Activated CD4-positive, alpha-beta T cell treated with anti-CD3 and anti-CD28 coated beads for 36 hours (primary cell): ENCODE measurements at regions not wholly inside any gene's neighbourhood (a gene's known extent, or its start where the extent isn't known, plus 50 kb on each side); places are given as distances from the start of the nearest gene placed in this dataset.

Experiments
- ATAC-seq: fragments of 200-7000 bp; cut with Tn5 transposase; one replicate; pipeline ENCODE4 v1.10.0; 2021; ENCODE audit warnings: mild to moderate bottlenecking, moderate library complexity
- CTCF ChIA-PET: fragments of 350-600 bp; sonication (Branson Sonifier 250); formaldehyde crosslinking; loops from one replicate; lab custom pipeline; 2021; ENCODE audit warnings: antibody characterized with exemption; lab: Charles Lee
- POLR2A ChIA-PET: fragments of 350-600 bp; sonication (Branson Sonifier 250); formaldehyde crosslinking; loops from one replicate; lab custom pipeline; 2021; ENCODE audit warnings: antibody characterized with exemption, inconsistent platforms; lab: Charles Lee
- DNase-seq: peaks from one replicate; pipeline ENCODE4 v3.0.0-alpha.2; 2020
- H3K27ac Mint-ChIP-seq: one replicate; pipeline ENCODE4 v1.8.0; 2021; ENCODE audit warnings: mixed read lengths
- H3K27me3 Mint-ChIP-seq: one replicate; pipeline ENCODE4 v1.8.0; 2021; ENCODE audit warnings: mixed read lengths
- H3K36me3 Mint-ChIP-seq: one replicate; pipeline ENCODE4 v1.8.0; 2021; ENCODE audit warnings: low read depth, mixed read lengths
- H3K4me1 Mint-ChIP-seq: one replicate; pipeline ENCODE4 v1.8.0; 2021; ENCODE audit warnings: mixed read lengths
- H3K4me3 Mint-ChIP-seq: one replicate; pipeline ENCODE4 v1.8.0; 2021; ENCODE audit warnings: mild to moderate bottlenecking, moderate library complexity, mixed read lengths
- H3K9me3 Mint-ChIP-seq: one replicate; pipeline ENCODE4 v1.8.0; 2021; ENCODE audit warnings: low read depth, mixed read lengths
- intact Hi-C, 2 experiments: fragments of 100-400 bp; cut with DNase I in 1 of 2; cut with micrococcal nuclease in 1 of 2; formaldehyde crosslinking; loops; one replicate each; pipeline versions ENCODE4 v1.14.2 to v1.15.1; 2022 to 2024; cut with DNase I, micrococcal nuclease

- no peak overlapping the region for H3K4me3 Mint-ChIP-seq
- H3K27ac Mint-ChIP-seq, result no peak overlapping the region
- CTCF ChIA-PET, result no interaction called here
- H3K9me3 Mint-ChIP-seq, result no peaks in the 10 kb centered on the region
- intact Hi-C loops, result no loop called here
- POLR2A ChIA-PET, result no interaction called here
- no peaks in the 10 kb centered on the region for H3K27me3 Mint-ChIP-seq
- ATAC-seq (no peak), DNase-seq (no peak)
- H3K4me1 Mint-ChIP-seq, result peaks cover 9% of the 10 kb centered on the region
- no peaks in the 10 kb centered on the region for H3K36me3 Mint-ChIP-seq
Observed at GRCh38 chr11:69356703-69357457, 62.9 kb downstream of the MYEOV start.

- ATAC-seq (no peak), DNase-seq (peak; percentile 3)
- Mint-ChIP-seq H3K4me1 (peaks cover 2% of the 10 kb centered on the region), H3K27ac (no peak overlapping the region), H3K36me3 (no peaks in the 10 kb centered on the region), H3K27me3 (no peaks in the 10 kb centered on the region), H3K9me3 (no peaks in the 10 kb centered on the region), H3K4me3 (no peak overlapping the region)
- ChIA-PET POLR2A (no interaction called here), CTCF (no interaction called here)
- intact Hi-C loops, result no loop called here
Observed at GRCh38 chr11:69357458-69358397, 63.8 kb downstream of the MYEOV start.

DNA sequence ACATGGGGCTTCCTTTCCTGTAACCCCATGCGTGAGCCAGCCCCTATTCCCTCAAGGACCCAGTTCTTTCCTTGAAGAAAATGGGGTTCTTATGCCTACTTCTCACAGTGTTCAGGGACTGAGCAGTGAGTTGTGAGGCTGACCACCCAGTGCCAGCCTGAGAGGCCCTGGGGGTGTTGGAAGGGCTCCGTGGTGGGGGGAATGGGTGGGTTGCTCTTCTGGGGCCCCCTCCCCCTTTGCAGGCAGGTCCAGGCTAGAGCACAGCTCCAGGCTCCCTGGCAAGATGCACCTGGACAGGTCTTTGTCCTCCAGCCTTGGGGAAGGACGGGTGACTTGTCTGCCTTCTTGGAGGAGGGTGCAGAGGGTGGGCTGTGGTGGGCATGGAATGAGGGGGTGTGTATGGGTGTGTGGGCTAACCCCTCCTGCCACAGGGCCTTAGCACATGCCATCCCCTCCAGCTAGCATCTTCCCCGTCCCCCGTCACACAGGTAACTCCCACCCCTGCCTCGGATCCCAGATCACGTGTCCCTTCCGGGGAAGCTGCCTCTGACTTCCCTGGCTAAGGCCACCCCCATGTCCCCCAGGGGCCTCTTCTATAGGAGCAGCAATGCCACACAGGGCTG, 64.6 kb downstream of the MYEOV start:
- no peaks in the 10 kb centered on the region for H3K36me3 Mint-ChIP-seq
- H3K9me3 Mint-ChIP-seq, result no peaks in the 10 kb centered on the region
- DNase-seq, result no peak
- no peak overlapping the region for H3K27ac Mint-ChIP-seq
- H3K4me3 Mint-ChIP-seq, result no peak overlapping the region
- no peak for ATAC-seq
- H3K4me1 Mint-ChIP-seq, result no peaks in the 10 kb centered on the region
- intact Hi-C loops, result no loop called here
- POLR2A ChIA-PET, result no interaction called here
- no peaks in the 10 kb centered on the region for H3K27me3 Mint-ChIP-seq
- CTCF ChIA-PET, result no interaction called here

GRCh38 chr11:69359735-69360480, 66.0 kb downstream of the MYEOV start:
- intact Hi-C loops, result no loop called here

GRCh38 chr11:69360606-69361005, 66.7 kb downstream of the MYEOV start:
- no peaks in the 10 kb centered on the region for H3K27me3 Mint-ChIP-seq
- POLR2A ChIA-PET, result no interaction called here
- H3K4me1 Mint-ChIP-seq, result no peaks in the 10 kb centered on the region
- CTCF ChIA-PET, result no interaction called here
- H3K36me3 Mint-ChIP-seq, result no peaks in the 10 kb centered on the region
- no peak overlapping the region for H3K4me3 Mint-ChIP-seq
- no peak overlapping the region for H3K27ac Mint-ChIP-seq
- ATAC-seq (no peak), DNase-seq (no peak)
- intact Hi-C loops, result no loop called here
- H3K9me3 Mint-ChIP-seq, result no peaks in the 10 kb centered on the region

More at GRCh38 chr11:69359735-69360480, 66.0 kb downstream of the MYEOV start:
- H3K36me3 Mint-ChIP-seq, result no peaks in the 10 kb centered on the region
- no peak overlapping the region for H3K4me3 Mint-ChIP-seq
- H3K4me1 Mint-ChIP-seq, result no peaks in the 10 kb centered on the region
- H3K27ac Mint-ChIP-seq, result no peak overlapping the region
- DNase-seq (no peak), ATAC-seq (no peak)
- POLR2A ChIA-PET, result no interaction called here
- CTCF ChIA-PET, result no interaction called here
- H3K27me3 Mint-ChIP-seq, result no peaks in the 10 kb centered on the region
- H3K9me3 Mint-ChIP-seq, result no peaks in the 10 kb centered on the region

DNA sequence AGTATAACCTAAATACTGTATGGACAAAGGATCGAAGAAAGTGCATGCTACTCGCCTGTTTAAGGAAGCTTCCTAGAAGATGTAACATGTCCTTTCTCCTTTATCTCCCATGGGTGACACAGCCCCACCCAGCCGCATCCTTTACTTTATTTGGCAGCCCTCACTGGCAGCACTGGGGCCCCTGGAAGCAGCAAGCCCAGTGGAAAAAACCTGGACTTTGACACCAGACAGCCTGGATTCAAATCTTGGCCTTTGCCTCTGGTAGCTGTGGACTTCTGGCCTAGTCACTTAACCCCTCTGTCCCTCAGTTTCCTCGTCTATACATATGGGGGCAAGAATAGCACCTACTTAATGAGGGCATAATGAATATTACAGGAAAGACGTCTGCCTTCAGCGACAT, 67.1 kb downstream of the MYEOV start:
- CTCF ChIA-PET, result no interaction called here
- no peaks in the 10 kb centered on the region for H3K9me3 Mint-ChIP-seq
- no peak overlapping the region for H3K4me3 Mint-ChIP-seq
- no peak for ATAC-seq
- intact Hi-C loops, result no loop called here
- no peak overlapping the region for H3K27ac Mint-ChIP-seq
- no peaks in the 10 kb centered on the region for H3K27me3 Mint-ChIP-seq
- peak; percentile 1 for DNase-seq
- H3K4me1 Mint-ChIP-seq, result no peaks in the 10 kb centered on the region
- no peaks in the 10 kb centered on the region for H3K36me3 Mint-ChIP-seq
- POLR2A ChIA-PET, result no interaction called here

- ChIA-PET CTCF (interaction anchor here (0.6 kb wide), 1 partner anchor 104 kb away, joined by 3 read pairs; no protein-coding TSS in a partner anchor), POLR2A (no interaction called here)
- intact Hi-C loops, result no loop called here
- ATAC-seq, result no peak
- Mint-ChIP-seq H3K27me3 (no peaks in the 10 kb centered on the region), H3K4me3 (no peak overlapping the region), H3K9me3 (no peaks in the 10 kb centered on the region), H3K36me3 (no peaks in the 10 kb centered on the region), H3K27ac (no peak overlapping the region), H3K4me1 (no peaks in the 10 kb centered on the region)
- no peak for DNase-seq
Observed at GRCh38 chr11:69361466-69361865, 67.5 kb downstream of the MYEOV start.

GRCh38 chr11:69362315-69362714, 68.4 kb downstream of the MYEOV start:
- ATAC-seq, result no peak
- Mint-ChIP-seq H3K36me3 (no peaks in the 10 kb centered on the region), H3K27me3 (no peaks in the 10 kb centered on the region), H3K4me3 (no peak overlapping the region), H3K9me3 (no peaks in the 10 kb centered on the region), H3K27ac (no peak overlapping the region), H3K4me1 (no peaks in the 10 kb centered on the region)
- CTCF ChIA-PET, result interaction anchor here (0.6 kb wide), 1 partner anchor 103 kb away, joined by 3 read pairs; no protein-coding TSS in a partner anchor
- peak; percentile 4 for DNase-seq
- POLR2A ChIA-PET, result no interaction called here
- intact Hi-C loops, result no loop called here

DNA sequence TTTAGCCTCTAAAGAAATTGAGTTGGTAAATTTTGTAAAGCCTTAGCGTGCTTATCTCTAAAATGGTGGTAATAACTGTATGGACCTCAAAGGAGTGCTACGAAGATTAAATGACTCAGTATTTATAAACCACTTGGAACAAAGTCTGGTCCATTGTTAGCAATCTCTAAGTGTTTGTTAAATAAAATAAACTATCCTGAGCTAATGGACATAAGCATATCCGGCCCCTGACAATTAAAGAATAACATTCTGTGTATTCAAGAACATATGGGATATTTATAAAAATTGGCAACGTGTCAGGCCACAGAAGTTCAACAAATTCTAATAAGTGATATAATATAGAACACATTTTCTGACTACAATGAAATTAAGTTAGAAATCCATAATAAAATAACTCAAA, 71.0 kb downstream of the MYEOV start:
- DNase-seq (no peak), ATAC-seq (no peak)
- H3K27me3 Mint-ChIP-seq, result no peaks in the 10 kb centered on the region
- intact Hi-C loops, result no loop called here
- no peaks in the 10 kb centered on the region for H3K4me1 Mint-ChIP-seq
- H3K27ac Mint-ChIP-seq, result no peak overlapping the region
- no peak overlapping the region for H3K4me3 Mint-ChIP-seq
- ChIA-PET POLR2A (no interaction called here), CTCF (no interaction called here)
- no peaks in the 10 kb centered on the region for H3K36me3 Mint-ChIP-seq
- no peaks in the 10 kb centered on the region for H3K9me3 Mint-ChIP-seq

DNA sequence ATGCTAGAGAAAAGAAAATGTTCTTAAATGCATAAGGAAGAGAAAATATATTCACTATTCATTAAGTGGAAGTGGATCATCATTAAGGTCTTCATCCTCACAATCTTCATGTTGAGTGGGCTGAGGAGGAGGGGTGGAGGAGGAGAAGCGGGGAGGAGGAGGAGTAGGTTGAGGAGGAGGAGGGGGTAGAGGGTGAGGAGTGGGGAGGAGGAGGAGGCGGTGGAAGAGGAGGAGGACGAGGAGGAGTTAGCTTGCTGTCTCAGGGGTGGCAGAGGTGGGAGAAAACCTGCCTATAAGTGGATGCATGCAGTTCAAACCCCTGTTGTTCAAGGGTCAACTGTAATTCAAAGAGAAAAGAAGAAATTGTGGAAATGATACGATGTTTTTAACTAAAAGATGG, 71.6 kb downstream of the MYEOV start:
- Mint-ChIP-seq H3K4me1 (no peaks in the 10 kb centered on the region), H3K4me3 (no peak overlapping the region), H3K27me3 (no peaks in the 10 kb centered on the region), H3K27ac (no peak overlapping the region), H3K9me3 (no peaks in the 10 kb centered on the region), H3K36me3 (no peaks in the 10 kb centered on the region)
- ATAC-seq (no peak), DNase-seq (no peak)
- CTCF ChIA-PET, result no interaction called here
- intact Hi-C loops, result no loop called here
- POLR2A ChIA-PET, result no interaction called here

- CTCF ChIA-PET, result interaction anchor here (0.6 kb wide), 2 partner anchors 11 to 424 kb away, joined by 3 to 4 read pairs; no protein-coding TSS in a partner anchor
- DNase-seq (no peak), ATAC-seq (no peak)
- H3K36me3 Mint-ChIP-seq, result no peaks in the 10 kb centered on the region
- intact Hi-C loops, result no loop called here
- POLR2A ChIA-PET, result interaction anchor here (0.6 kb wide), 1 partner anchor 54 kb away, joined by 3 read pairs; no protein-coding TSS in a partner anchor
- H3K4me1 Mint-ChIP-seq, result no peaks in the 10 kb centered on the region
- no peaks in the 10 kb centered on the region for H3K27me3 Mint-ChIP-seq
- no peaks in the 10 kb centered on the region for H3K9me3 Mint-ChIP-seq
- no peak overlapping the region for H3K27ac Mint-ChIP-seq
- no peak overlapping the region for H3K4me3 Mint-ChIP-seq
Observed at GRCh38 chr11:69366591-69366990, 72.6 kb downstream of the MYEOV start.
